ENCODE measurements at regions not wholly inside any gene's neighbourhood (a gene's known extent, or its start where the extent isn't known, plus 50 kb on each side); places are given as distances from the start of the nearest gene placed in this dataset.

GRCh38 chr12:124194264-124194892 is 100.5 kb upstream of the RFLNA start:
- H3K4me1 ChIP-seq = peaks cover 4 to 18% (median 16%) of the 10 kb centered on the region in 4 donors
- peaks cover 0 to 11% (median 8%) of the 10 kb centered on the region in 4 donors for H3K9me3 ChIP-seq
- intact Hi-C loops (cut with DNase I; ENCODE audit: low total_unique reads) = no loop called here
- H3K27me3 ChIP-seq = no peaks in the 10 kb centered on the region
- peak overlapping the region; percentile 80 to 90 (median 83) for H3K27ac ChIP-seq
- 48 to 61% (median 54%) methylated on average over 15 of the region's 15 CpGs for WGBS, 5 donors
- H3K4me3 ChIP-seq = no peak overlapping the region
- DNase-seq = no peak
- no peaks in the 10 kb centered on the region for H3K36me3 ChIP-seq
- TF ChIP-seq POLR2AphosphoS5 (IDR thresholded peaks at IDR 0.05) = no peak
- no peak for TF ChIP-seq CTCF (IDR thresholded peaks at IDR 0.05)
- no peak for TF ChIP-seq POLR2A (IDR thresholded peaks at IDR 0.05)
- no peak for TF ChIP-seq EP300 (IDR thresholded peaks at IDR 0.05)

GRCh38 chr12:124194893-124195566 is 99.9 kb upstream of the RFLNA start:
- H3K27ac ChIP-seq = peak overlapping the region; percentile 80 to 90 (median 83)
- intact Hi-C loops (cut with DNase I; ENCODE audit: low total_unique reads) = no loop called here

GRCh38 chr12:124195567-124195942 is 99.3 kb upstream of the RFLNA start:
- TF ChIP-seq EP300 (IDR thresholded peaks at IDR 0.05) = no peak
- peak in 2 of 3 donors; percentile 50 to 85 for TF ChIP-seq POLR2AphosphoS5 (IDR thresholded peaks at IDR 0.05)
- no peaks in the 10 kb centered on the region for H3K36me3 ChIP-seq
- peak; percentile 55 to 64 for DNase-seq
- intact Hi-C loops (cut with DNase I; ENCODE audit: low total_unique reads) = no loop called here
- WGBS, 5 donors = 25 to 44% (median 35%) methylated on average over 6 of the region's 6 CpGs
- H3K4me3 ChIP-seq = peak overlapping the region in 1 of 4 donors; percentile 9
- H3K27me3 ChIP-seq = no peaks in the 10 kb centered on the region
- peaks cover 0 to 11% (median 8%) of the 10 kb centered on the region in 4 donors for H3K9me3 ChIP-seq
- H3K4me1 ChIP-seq = peaks cover 0 to 15% (median 10%) of the 10 kb centered on the region in 4 donors
- peak overlapping the region; percentile 80 to 90 (median 83) for H3K27ac ChIP-seq

More at GRCh38 chr12:124194893-124195566, 99.9 kb upstream of the RFLNA start:
- peak in 2 of 3 donors; percentile 65 to 81 for TF ChIP-seq POLR2AphosphoS5 (IDR thresholded peaks at IDR 0.05)
- TF ChIP-seq POLR2A (IDR thresholded peaks at IDR 0.05) = no peak
- no peak for TF ChIP-seq CTCF (IDR thresholded peaks at IDR 0.05)
- TF ChIP-seq EP300 (IDR thresholded peaks at IDR 0.05) = no peak
- H3K4me3 ChIP-seq = peak overlapping the region in 1 of 4 donors; percentile 9
- peak; percentile 67 to 86 for DNase-seq
- H3K9me3 ChIP-seq = peaks cover 0 to 11% (median 8%) of the 10 kb centered on the region in 4 donors
- no peaks in the 10 kb centered on the region for H3K36me3 ChIP-seq
- 26 to 57% (median 48%) methylated on average over 16 to 18 of the region's 18 CpGs for whole genome bisulfite sequencing, 5 donors
- H3K4me1 ChIP-seq = peaks cover 0 to 15% (median 12%) of the 10 kb centered on the region in 4 donors
- no peaks in the 10 kb centered on the region for H3K27me3 ChIP-seq

GRCh38 chr12:124196236-124196635 is 98.7 kb upstream of the RFLNA start:
- Histone ChIP-seq H3K27ac (peak overlapping the region; percentile 67 to 90 (median 83)), H3K9me3 (peaks cover 0 to 11% (median 8%) of the 10 kb centered on the region in 4 donors), H3K27me3 (no peaks in the 10 kb centered on the region), H3K36me3 (no peaks in the 10 kb centered on the region), H3K4me1 (peaks cover 0 to 15% (median 10%) of the 10 kb centered on the region in 4 donors), H3K4me3 (no peak overlapping the region)
- no peak for DNase-seq
- intact Hi-C loops (cut with DNase I; ENCODE audit: low total_unique reads) = no loop called here
- TF ChIP-seq CTCF (IDR thresholded peaks at IDR 0.05) (no peak), POLR2A (IDR thresholded peaks at IDR 0.05) (no peak), EP300 (IDR thresholded peaks at IDR 0.05) (no peak), POLR2AphosphoS5 (IDR thresholded peaks at IDR 0.05) (no peak)
- 89 to 95% (median 91%) methylated on average over 6 to 7 of the region's 7 CpGs for WGBS, 5 donors
